GM18868 (cell line): ENCODE measurements at regions not wholly inside any gene's neighbourhood (a gene's known extent, or its start where the extent isn't known, plus 50 kb on each side); places are given as distances from the start of the nearest gene placed in this dataset.

ENCODE experiments used
- ATAC-seq: cut with Tn5 transposase; IDR thresholded peaks from one replicate; pipeline ENCODE4 v1.9.1; 2021; ENCODE audit warnings: mild to moderate bottlenecking, moderate library complexity; ENCODE audit not compliant: unreplicated experiment

DNA sequence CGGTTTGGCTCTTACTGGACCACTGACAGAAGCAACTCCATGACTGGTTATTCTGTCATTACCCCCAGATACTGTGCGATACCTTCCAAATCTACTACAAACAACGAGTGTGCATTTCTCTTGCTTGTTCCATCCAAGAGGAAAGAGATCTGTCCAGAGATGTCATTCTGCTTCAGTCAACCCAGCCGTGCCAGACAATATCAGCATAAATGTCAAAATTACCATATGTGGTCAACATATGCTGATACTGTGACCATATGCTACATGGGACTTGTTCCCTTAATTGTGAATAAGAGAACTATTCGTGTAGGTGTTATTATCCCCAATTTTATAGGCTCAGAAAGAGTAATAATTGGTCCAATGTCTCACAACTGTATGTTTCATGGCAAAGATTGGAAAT, 143.2 kb upstream of the PRSS1 start:
- no peak for ATAC-seq

DNA sequence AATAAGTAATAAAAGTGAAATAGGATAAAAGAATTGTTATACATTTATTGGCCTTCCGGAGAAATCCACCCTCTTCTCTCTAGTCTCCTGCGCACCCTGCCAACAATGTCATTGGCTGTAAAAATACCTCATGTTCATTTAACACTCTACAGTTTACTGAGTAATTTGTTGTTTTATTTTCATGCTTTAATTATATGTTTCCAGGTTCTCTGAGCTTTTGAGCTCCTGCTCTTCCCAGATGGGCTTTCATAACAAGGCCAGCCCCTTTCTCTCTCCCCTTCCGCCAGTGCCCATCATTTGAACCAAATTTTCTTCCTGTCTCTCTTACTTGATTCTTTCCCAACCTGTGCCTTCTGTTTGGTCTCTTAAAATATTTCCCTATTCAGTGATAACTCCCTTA, 144.6 kb upstream of the PRSS1 start:
- no peak for ATAC-seq

DNA sequence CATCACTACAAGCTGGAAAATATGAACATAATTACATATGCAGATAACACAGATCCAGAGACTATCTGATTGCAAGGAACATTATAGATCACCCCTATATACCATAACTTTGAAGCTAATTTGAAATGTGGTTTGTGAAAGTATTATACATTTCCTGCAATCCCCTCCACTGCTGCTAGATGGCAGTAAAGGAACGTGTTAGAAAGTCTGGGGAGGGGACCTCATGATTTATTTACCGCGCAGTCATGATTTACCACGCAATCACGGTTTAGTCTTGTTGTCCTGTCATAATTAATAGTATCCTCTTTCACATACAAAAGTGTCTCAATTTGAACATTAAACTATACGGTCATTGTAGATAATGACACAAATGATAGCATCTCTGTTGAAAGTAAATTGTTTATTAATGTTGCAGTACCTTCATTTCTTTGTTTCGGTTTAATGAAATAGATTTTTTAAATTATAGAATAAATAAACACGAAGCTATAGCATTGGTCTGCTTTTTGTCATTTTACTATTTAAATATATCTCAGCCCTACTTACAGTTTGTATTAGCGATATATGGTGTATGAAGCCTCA, 145.3 kb upstream of the PRSS1 start:
- peak; percentile 60 for ATAC-seq

DNA sequence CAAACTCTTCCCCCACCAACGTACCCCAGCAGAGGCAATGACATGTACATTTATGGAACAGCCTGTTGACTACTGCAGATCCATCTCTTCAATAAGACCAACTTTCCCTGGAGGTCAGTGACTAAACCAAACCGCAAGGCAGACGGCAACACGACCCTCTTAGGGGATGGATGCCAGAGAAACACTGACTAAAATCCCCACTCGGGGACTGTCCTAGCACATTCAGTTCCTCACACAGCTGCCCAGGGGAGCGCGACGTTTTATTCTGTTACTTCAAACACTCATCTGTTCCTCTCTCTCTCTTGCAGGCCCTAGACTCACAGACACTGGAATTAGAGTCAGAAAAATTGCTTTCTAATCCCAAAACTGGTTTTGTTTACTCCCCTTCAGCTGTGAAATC, 146.5 kb upstream of the PRSS1 start:
- ATAC-seq, result no peak

GRCh38 chr7:142602183-142602582, 147.1 kb upstream of the PRSS1 start:
- ATAC-seq, result no peak

DNA sequence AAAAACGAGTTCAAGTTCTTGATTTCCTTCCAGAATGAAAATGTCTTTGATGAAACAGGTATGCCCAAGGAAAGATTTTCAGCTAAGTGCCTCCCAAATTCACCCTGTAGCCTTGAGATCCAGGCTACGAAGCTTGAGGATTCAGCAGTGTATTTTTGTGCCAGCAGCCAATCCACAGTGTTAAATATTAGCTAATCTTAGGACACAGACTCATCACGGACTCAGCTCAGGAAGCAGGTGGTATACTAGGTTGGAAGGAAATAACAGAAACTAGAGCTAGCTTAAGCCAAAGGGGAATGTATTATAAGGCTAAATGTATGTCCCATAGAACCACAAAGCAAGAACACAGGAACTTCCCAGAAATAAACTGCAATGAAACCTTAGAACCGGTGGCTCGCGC, 151.0 kb upstream of the PRSS1 start:
- ATAC-seq, result no peak

- ATAC-seq, result no peak
Observed at GRCh38 chr7:142597547-142597946, 151.7 kb upstream of the PRSS1 start.

- no peak for ATAC-seq
Observed at GRCh38 chr7:142595816-142596516, 153.3 kb upstream of the PRSS1 start.

DNA sequence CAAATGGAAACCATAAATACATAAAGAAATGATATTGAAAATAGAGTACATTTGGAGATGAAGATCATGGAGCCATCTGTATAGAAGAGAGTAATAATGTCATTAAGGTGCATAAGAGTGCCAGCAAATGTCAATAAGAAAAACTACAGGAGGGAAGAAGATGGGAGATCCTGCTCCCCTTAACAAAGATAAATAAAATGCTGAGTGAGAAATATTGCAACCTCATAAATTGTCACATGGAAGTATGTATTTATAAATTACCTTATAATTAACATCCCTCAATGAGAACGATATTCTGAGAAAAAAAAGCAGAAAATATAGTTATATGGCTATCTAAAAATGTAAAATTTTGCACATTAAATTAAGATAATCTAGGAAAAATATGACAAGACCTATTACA, 155.2 kb upstream of the PRSS1 start:
- no peak for ATAC-seq

- no peak for ATAC-seq
Observed at GRCh38 chr7:142593106-142593505, 156.2 kb upstream of the PRSS1 start.

DNA sequence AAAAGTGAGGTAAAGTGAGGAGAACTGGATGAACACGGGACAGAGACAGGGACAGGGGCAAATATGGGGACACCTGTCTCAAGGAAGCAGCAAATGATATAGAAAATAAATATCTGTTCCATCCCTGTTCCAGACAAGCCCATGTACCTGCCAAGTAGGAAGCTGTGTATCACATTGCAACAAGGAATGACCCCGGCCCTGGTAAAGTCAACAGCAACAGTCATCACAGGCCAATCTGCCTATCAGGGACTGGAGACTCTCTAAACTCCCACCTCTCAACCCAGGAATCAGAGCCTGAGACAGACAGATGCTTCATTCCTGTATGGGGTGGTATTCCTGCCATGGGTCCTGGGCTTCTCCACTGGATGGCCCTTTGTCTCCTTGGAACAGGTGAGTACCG, 156.6 kb upstream of the PRSS1 start:
- ATAC-seq, result no peak

DNA sequence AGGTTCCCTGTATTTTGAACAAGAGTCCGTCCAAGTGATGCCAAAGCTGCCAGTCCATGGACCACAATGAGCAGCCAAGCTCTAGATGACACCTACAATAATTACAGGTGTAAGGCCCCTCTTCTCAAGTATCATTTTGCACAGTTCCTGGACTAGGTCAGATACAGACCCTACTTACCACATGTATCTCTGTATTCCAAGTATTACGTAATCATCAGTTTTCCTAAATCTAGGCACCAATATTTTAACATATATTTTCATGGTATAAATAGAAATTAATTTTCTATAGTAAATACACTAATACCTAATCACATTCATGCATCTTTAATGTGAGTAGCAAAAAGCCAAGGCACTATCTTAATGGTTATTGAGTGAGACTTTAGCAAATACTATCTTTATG, 157.0 kb upstream of the PRSS1 start:
- ATAC-seq, result no peak

DNA sequence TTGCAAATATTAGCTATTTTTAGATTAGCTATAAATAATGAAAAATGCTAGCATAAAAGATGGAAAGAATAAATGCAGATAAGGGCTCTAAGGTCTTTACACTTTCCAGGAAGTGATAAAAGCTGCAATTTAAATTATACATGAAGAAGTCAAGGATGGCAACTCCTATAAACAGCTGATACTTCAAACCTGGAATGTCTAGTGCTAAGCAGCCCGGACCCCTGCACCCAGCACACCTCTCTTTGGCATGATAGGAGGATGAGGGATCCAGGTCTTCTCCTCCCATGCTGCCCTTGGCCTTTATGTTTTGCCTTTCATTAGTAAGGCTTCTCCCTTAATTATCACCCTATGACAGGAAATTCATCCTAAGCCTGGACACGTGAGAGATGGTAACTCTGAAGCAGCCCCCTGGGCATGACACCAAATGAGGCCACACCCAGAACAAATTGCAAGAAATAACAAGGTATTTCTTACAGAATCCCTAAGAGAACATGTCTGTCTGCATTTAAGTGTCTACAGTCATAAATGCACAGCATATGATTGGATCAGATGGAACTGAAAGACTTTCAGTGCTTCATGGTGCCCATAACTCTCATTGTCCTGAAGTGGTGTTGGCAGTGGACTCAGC, 158.3 kb upstream of the PRSS1 start:
- ATAC-seq, result no peak

- no peak for ATAC-seq
Observed at GRCh38 chr7:142590077-142590476, 159.2 kb upstream of the PRSS1 start.

GRCh38 chr7:142587578-142588191, 161.6 kb upstream of the PRSS1 start:
- ATAC-seq, result peak; percentile 64

- no peak for ATAC-seq
Observed at GRCh38 chr7:142586611-142587010, 162.7 kb upstream of the PRSS1 start.

- no peak for ATAC-seq
Observed at GRCh38 chr7:142585425-142585824, 163.8 kb upstream of the PRSS1 start.

GRCh38 chr7:142584765-142585164, 164.5 kb upstream of the PRSS1 start:
- no peak for ATAC-seq

DNA sequence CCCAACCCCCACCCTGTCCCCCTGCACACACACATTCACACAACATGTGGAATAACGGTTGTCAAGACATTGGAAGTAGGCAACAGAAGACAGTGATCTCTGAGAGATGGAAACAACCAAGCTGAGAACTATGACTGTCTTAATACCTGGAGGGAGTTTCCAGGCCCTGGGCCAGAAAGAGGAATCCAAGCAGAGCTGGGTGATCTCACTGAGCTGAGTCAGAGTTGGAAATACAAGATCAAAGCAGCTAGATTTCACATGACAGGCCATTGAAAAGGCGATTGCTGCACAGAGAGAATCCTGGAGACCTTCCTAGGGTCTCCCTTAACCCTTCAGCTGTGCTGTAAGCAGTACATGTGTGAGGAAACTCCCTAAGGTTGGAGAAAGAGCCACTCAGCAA, 165.8 kb upstream of the PRSS1 start:
- peak; percentile 90 for ATAC-seq

DNA sequence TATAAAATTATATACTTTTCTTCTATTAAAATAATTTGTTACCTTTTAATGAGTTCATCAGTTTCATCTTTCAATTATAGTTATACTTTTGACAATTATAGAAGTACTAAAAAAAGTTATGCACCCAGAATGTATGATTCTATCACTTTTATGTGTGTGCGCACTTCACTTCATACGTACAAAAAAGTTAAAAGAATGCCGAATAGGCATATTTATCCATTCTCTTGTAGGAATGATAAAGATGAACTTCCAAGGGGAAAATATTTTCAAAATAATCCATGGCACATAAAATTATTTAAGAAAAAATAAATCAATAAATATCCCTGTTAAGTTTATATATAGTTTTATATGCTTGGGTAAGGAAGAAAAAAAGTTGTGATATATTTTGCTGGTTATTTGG, 166.9 kb upstream of the PRSS1 start:
- ATAC-seq, result no peak

GRCh38 chr7:142581341-142581740, 167.9 kb upstream of the PRSS1 start:
- peak; percentile 42 for ATAC-seq

DNA sequence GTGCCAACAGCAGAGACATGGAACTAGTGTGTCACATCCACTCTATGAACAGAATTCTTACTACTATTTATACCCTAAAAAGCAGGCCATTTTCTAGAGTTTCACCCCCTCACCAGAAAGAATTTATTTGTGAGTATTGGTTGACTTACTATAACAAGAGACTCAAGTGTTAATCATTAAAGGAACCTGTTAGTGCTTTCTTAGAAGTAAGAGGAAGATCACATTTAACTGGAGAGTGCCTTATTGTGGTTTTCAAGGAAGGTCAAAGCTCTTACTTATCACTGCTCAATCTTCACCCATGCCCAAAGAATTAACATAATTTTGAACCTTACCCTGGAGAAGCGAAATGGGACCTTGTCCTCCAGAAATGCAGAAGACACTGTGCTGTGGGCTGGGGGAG, 169.3 kb upstream of the PRSS1 start:
- ATAC-seq, result no peak
